Calu3 (cell line): ENCODE measurements at regions not wholly inside any gene's neighbourhood (a gene's known extent, or its start where the extent isn't known, plus 50 kb on each side); places are given as distances from the start of the nearest gene placed in this dataset.

Experiments used
- BruUV-seq: library from RNA; stranded (reverse); fragments of 400-500 nt; replicated peaks from 2 replicates; lab custom pipeline; 2021; lab: Mats Ljungman, UMichigan
- CTCF ChIA-PET: fragments of 300-600 bp; sonication (Branson Sonifier 250); formaldehyde crosslinking; loops from one replicate; lab custom pipeline; 2022; ENCODE audit warnings: antibody characterized with exemption; lab: Charles Lee
- DNase-seq: peaks from one replicate; pipeline ENCODE4 v3.0.0; 2022
- H3K27ac Mint-ChIP-seq: one replicate; pipeline ENCODE4 v1.8.0; 2022; ENCODE audit warnings: mixed read lengths; ENCODE audit not compliant: unreplicated experiment
- H3K27me3 Mint-ChIP-seq: one replicate; pipeline ENCODE4 v1.8.0; 2022; ENCODE audit warnings: mixed read lengths; ENCODE audit not compliant: unreplicated experiment
- H3K36me3 Mint-ChIP-seq: one replicate; pipeline ENCODE4 v1.8.0; 2022; ENCODE audit warnings: mild to moderate bottlenecking, moderate library complexity, mixed read lengths; ENCODE audit not compliant: insufficient read depth, unreplicated experiment
- H3K4me1 Mint-ChIP-seq: one replicate; pipeline ENCODE4 v1.8.0; 2022; ENCODE audit warnings: mild to moderate bottlenecking, low read depth, mixed read lengths; ENCODE audit not compliant: unreplicated experiment
- H3K4me3 Mint-ChIP-seq: one replicate; pipeline ENCODE4 v1.8.0; 2022; ENCODE audit warnings: mild to moderate bottlenecking, low read depth, moderate library complexity, mixed read lengths; ENCODE audit not compliant: unreplicated experiment
- H3K9me3 Mint-ChIP-seq: one replicate; pipeline ENCODE4 v1.8.0; 2022; ENCODE audit warnings: low read depth, mixed read lengths; ENCODE audit not compliant: unreplicated experiment
- CTCF ChIP-seq: fragments of 200-600 bp; IDR thresholded peaks from one replicate; pipeline ENCODE4 v1.8.0; 2022; ENCODE audit warnings: antibody characterized with exemption; ENCODE audit not compliant: unreplicated experiment
- intact Hi-C: fragments of 100-400 bp; cut with micrococcal nuclease; formaldehyde crosslinking; loops from one replicate; pipeline ENCODE4 v1.10.0; 2022; ENCODE audit not compliant: unreplicated experiment

GRCh38 chr18:33833842-33834241, 255.8 kb downstream of the ASXL3 start:
- H3K9me3 Mint-ChIP-seq = peaks cover 2% of the 10 kb centered on the region
- H3K27me3 Mint-ChIP-seq = no peaks in the 10 kb centered on the region
- no TSS peak for BruUV-seq
- peaks cover 9% of the 10 kb centered on the region for H3K4me1 Mint-ChIP-seq
- H3K27ac Mint-ChIP-seq = no peak overlapping the region
- DNase-seq = no peak
- no peak overlapping the region for H3K4me3 Mint-ChIP-seq
- no peak for TF ChIP-seq CTCF
- no peaks in the 10 kb centered on the region for H3K36me3 Mint-ChIP-seq
- intact Hi-C loops = loop anchor here (10.0 kb wide), 1 partner anchor 951 kb away; no protein-coding TSS in a partner anchor
- CTCF ChIA-PET = no interaction called here

- no TSS peak for BruUV-seq
- peaks cover 2% of the 10 kb centered on the region for H3K9me3 Mint-ChIP-seq
- CTCF ChIA-PET = no interaction called here
- H3K27me3 Mint-ChIP-seq = no peaks in the 10 kb centered on the region
- no peak overlapping the region for H3K4me3 Mint-ChIP-seq
- intact Hi-C loops = loop anchor here (10.0 kb wide), 1 partner anchor 953 kb away; no protein-coding TSS in a partner anchor
- no peak overlapping the region for H3K27ac Mint-ChIP-seq
- H3K36me3 Mint-ChIP-seq = no peaks in the 10 kb centered on the region
- no peak for TF ChIP-seq CTCF
- H3K4me1 Mint-ChIP-seq = no peaks in the 10 kb centered on the region
- no peak for DNase-seq
Observed at GRCh38 chr18:33831424-33831823, 253.4 kb downstream of the ASXL3 start.

- DNase-seq = no peak
- Mint-ChIP-seq H3K9me3 (peaks cover 2% of the 10 kb centered on the region), H3K4me3 (no peak overlapping the region), H3K27ac (no peak overlapping the region), H3K27me3 (no peaks in the 10 kb centered on the region), H3K36me3 (no peaks in the 10 kb centered on the region), H3K4me1 (no peaks in the 10 kb centered on the region)
- no peak for TF ChIP-seq CTCF
- intact Hi-C loops = loop anchor here (10.0 kb wide), 1 partner anchor 955 kb away; no protein-coding TSS in a partner anchor
- CTCF ChIA-PET = no interaction called here
- BruUV-seq = no TSS peak
Observed at GRCh38 chr18:33830213-33830612, 252.2 kb downstream of the ASXL3 start.

- Mint-ChIP-seq H3K4me3 (no peak overlapping the region), H3K27ac (no peak overlapping the region), H3K27me3 (no peaks in the 10 kb centered on the region), H3K9me3 (peaks cover 5% of the 10 kb centered on the region), H3K4me1 (no peaks in the 10 kb centered on the region), H3K36me3 (no peaks in the 10 kb centered on the region)
- intact Hi-C loops = no loop called here
- TF ChIP-seq CTCF = no peak
- CTCF ChIA-PET = no interaction called here
- no peak for DNase-seq
- BruUV-seq = no TSS peak
Observed at GRCh38 chr18:33828949-33829348, 250.9 kb downstream of the ASXL3 start.
